Esophagus mucosa (tissue), 1 donor: ENCODE measurements at regions not wholly inside any gene's neighbourhood (a gene's known extent, or its start where the extent isn't known, plus 50 kb on each side); places are given as distances from the start of the nearest gene placed in this dataset.

Experiments
- ATAC-seq: fragments of 200-7000 bp; cut with Tn5 transposase; one replicate; pipeline ENCODE4 v1.9.1; 2020
- donor health status: DM: yes; HTN: yes; CAD: no.

DNA sequence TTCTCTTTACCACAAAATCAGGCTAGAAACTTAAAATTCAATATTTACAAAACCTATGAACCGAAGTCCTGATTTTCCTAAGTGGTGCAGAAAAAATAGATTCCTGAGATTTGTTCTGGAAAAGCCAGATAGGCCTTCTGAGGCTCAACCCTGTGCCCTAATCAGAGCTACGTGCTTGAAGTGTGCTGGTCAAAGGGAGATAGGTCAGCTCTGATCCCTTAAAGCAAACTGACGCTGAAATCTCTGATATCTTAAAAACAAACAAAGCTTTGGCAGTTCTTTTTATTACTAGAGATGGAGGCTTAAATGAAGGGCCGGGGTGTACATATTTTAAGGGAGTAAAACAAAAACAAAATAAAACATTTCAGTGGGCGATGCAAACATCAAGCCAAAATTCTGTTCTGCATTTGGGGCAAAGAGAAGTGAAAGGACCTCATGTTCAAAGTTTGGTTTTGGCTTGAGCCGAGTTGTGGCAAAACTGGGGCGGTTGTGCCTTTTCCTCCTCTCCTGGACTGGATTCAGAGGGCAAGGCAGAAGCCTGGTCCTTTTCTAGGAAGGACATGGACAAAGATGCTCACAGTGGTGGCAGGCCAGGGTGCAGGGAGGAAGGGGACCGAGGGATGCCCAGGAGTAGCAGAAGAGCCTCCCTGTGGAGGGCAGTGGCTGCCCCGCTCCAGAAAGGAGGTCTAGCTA, 295.0 kb downstream of the CDCA7 start:
- ATAC-seq = no peak

DNA sequence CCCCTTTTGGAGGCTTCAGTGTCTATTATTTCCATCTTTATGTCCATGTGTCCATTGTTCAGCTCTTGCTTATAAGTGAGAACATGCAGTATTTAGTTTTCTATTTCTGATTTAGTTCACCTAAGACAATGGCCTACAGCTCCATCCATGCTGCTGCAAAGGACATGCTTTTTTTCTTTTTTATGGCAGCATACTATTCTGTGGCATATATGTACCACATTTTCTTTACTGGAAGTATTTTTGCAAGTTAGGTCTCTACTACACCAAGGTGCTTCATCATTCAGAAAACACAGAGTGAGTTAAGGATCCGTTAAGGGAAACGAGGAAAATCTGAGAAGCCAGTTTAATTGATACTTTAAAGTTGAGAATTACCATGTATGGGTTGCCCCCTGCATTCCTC, 297.2 kb downstream of the CDCA7 start:
- no peak for ATAC-seq

DNA sequence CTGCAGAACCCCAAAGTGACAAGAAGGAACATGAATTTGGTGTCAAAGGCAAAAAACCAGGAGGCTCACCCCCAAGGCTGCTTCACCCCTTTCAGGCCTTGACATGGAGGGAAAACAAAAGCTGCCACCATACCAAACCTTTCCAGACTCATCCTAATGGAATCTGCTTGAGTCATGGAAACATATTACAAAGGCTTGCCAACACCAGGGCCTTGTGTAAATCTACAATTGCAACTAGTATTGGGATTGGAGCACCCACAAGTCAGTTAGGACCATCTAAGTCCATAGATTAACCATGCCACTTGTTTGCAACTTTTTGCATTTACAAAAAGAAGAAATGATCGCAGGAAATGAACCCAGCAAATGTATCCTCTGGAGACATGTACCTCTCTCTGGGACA, 297.6 kb downstream of the CDCA7 start:
- ATAC-seq = peak; percentile 80

DNA sequence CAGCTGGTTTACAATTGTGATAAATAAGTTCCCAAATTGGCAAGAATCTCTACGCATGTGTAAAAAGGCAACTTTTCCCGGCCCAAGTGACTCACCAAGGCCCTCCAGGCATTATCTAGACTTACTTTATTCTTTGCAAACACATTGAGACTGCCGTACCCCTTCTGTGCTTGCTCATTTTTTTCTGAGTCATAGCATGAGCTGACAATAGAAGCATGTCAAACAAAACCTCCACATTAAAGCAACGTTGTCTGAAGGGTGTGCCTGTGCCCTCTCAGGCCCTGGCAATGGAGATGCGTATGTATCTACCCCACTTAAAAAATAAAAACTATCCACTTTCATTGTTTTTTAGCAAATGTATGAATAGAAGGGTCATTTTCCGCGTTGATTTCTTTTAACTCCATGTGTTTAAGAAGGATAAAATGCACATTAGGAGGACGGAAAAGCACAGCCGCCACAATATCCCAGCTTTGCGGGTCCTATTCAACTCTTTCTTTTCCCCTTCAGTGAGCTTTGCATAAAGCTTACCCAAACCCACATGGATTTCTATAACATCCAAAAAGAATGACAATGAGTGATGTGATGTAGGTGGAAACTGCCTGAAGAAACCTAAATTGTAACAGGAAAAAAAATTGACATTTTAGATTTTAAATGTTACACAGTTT, 298.2 kb downstream of the CDCA7 start:
- peak; percentile 92 for ATAC-seq

DNA sequence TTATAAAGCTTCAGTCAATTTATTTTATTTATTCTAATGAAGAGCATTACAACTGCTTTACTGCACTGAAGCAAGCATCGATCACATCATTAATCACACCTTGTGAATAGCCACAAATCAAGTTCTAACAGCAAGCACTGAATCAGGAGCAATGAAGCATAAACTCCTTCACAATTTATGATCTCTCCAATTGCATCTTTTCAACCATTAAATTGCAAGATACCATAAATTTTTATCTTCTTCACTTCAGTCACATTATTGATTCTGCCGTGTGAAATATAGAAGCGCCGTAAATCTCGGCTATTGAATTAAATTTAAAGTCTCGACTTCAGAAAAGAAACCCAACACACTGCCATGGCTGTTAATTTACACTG, 298.7 kb downstream of the CDCA7 start:
- ATAC-seq = no peak

DNA sequence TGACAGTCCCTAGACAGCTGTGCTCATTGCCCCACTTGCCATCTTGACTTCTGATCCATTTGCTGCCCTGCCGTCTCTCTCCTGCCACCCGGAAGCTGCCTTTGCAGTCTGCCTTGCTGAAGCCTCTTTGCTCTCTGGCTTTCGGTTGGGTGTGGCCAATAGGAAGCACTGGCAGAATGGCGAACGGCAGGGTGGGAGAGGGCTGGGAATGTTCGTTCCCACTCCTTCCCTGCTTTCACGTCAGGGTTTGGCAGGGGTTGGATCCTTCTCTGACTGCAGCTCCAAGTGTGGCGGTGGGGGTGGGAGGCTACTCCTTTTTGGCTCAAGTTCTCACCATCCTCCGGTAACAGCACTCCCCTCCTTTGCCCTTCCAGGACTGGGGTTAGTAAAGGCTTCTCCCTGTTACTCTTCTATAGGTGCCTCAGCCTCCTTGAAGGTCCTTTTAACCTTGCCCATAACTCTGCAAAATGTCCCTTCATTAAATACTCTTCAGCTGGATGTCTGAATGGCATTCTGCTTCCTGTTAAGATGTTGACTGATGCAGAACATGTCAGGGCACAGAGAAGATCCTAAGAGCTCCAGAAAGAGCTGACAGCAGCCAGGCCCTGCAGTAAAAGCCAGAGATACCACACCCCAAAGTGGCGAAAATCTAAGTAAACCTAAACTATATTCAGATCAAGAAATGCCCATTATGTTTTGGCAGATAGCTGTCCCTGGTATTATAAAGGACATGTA, 299.7 kb downstream of the CDCA7 start:
- peak; percentile 50 for ATAC-seq

DNA sequence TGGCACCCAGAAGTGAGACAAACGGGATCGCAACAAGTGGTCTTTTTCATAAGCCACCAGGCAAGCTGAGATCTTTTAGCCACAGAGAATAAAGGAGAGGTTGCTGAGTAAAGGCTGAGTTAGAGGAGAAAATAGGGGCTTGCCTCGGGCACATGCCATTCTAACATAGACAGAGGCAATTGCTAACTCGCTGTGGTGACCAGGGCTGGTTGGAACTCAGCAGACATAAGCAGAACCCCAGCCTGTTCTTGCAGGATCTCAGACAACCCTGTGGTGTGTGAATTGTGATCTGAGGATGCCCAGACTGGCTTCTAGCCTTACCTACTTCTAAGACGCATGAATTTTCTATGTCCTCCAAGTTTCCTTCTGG, 300.2 kb downstream of the CDCA7 start:
- no peak for ATAC-seq

DNA sequence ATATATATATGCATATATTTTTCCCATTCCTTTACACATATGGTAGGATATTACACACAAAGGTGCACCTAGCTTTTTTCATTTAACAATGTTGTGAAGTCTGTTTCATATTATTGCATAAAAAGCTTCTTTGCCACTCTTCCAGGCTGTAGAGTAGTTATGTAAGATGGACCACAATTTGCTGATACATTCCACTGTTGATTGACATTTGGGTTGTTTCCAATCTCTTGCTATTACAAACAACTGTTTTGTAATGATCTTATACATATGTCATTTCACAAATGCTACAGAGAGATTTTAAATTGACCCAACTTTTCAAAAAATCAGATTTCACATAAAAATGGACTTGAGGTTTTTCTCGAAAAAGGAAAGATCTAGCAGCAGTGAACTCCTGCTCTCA, 301.4 kb downstream of the CDCA7 start:
- no peak for ATAC-seq

DNA sequence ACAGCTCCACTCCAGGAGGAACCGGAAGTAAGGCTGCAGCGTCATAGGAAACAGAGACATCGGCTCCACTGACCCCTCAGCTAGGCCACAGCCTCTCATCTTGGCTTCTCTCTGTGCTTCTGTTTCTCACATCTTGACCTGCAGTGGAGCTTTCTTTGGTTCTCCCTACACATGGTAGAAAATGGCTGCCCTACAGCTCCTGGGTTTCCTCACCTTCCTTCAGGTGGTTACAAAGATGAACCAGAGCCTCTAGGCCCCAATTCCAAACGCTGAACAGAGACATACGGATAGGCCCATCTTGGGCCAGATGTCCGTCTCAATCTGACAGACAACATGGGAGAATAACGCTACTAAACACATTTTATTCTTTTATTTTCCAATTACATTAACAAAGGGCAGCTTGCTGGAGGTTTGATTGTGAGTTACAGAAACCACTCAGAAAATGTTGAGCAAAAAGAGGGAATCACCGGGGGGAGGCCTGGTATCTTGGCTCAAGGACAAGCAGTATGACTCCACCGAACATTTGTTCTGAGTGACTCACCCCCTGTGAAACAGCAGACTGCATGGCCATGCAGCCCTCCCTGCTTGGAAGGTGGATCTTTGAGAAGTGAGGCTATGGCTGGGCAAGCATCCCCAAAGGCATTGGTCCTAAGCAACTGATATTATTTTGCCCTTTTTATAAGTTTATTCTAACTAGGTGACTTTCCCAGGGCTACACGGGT, 303.5 kb downstream of the CDCA7 start:
- ATAC-seq = peak; percentile 53

DNA sequence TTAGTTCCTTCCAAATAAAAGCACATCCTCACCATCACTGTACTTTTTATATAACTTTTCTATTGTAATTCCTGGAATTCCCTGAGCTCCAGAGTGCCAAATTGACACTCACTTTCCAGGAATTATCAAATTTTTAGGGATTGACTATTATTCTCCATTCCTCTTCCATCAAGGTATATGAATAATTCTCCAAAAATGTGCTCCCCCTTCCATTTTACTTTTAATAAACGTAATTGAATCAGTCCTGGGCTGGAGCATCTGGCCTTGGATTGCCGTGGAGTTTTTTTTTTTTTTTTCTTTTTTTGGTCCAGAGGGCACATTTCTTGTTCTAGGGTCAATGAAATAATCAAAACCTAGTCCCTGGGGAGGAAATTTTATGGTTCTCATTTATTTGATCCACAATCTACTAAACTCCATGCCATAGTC, 304.3 kb downstream of the CDCA7 start:
- no peak for ATAC-seq

DNA sequence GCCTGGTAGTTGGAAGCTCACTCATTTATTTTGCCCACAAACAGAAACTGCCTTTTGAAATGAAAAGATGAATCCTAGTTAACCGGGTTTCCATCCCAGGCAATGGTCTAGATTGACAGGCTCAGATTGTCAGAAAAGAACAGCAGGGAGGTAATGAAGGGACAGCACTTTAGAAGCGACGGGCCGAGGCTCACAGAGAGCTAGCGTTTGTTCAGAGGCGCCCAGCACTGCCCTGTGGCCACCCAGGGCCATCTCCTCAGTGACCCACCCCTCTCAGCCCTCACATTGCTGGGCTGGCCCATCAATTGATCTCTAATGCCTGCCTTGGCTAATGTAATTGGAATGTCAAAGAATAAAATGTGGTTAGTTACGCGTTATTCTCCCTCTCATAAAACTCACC, 304.8 kb downstream of the CDCA7 start:
- ATAC-seq = no peak

DNA sequence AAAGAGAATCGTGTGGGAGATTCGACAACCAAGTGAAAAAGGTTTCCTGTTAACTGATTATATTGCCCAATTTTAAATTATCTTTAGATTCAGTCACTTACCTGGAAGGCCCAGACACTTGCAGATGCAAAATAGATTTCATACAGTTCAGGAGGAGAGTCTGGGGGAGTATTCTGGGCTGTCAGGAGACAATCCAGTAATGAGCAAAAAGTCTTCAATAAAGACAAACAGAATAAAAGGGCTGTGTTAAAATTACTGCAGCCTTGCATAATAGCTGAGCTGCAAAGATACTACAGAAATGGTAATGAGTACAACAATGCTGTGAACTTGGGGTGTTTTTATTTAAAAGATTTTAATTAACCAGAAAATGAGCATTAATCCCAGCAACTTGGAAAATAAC, 303.6 kb downstream of the SP3 start:
- ATAC-seq = no peak

DNA sequence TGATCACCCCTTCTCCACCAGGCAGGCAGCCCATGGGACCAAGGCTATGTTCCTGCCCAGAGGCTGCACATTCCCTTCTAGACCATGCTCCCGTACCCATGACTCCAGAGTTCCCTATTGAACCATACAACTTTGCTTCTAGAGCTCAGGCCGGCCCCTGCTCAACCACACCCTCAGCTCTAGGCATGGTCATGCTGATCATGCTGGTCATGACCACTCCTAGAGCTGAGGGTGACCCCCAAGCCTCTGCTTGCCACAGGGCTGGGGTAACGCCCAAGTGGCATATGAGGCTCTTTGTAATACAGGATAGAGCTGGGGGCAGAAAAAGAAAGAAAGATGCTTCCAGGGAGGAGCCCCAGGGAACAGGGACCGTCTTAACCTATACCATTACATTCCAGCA, 301.8 kb downstream of the SP3 start:
- no peak for ATAC-seq

DNA sequence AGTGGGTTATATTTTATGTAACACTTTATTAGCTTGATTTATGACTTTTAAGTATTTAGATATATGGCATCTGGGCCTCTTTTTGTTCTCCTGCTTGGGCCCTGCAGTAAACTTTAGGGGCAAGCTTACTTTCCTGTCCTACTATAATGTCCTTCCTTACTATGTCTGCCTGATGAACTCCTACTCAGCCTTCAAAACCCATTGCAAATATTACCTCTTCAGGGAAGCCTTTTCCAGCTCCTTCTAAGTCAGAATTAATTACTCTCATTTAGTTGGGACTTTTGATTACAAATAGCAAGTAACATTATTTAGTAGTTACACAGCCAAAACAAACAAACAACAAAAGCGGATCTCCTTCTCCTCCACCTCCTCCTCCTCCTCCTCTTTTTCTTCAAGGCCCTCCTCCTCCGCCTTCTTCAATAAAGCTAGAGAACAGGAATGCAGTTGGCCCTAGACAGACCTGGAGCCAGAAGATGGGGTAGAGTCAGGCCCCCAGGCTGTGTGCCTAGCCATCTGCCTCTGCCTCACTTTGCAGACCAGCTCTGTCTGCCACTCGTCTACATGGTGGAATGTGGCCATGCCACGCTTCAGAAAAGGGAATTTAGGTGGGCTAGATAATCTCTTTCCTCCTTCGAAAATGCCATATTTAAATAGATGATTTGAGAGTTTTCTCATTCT, 301.2 kb downstream of the SP3 start:
- ATAC-seq = no peak

DNA sequence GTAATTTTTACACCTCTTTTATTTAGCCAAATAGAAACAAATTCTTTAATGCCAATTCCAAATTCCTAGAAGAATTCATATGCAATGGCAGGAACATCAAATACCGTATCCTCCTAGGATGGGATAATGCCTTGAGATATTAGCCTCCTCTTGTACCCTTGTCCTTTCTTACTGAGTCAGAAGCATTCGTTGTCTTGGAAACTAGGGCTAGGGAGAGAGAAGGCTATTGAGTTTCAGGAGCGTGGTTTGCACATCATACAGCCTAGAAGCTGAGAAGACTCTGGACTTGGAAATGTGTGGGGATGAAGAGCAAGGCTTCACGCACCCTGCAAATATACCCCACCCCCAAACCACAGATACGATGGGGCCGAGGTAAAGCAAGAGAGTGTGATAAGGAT, 300.7 kb downstream of the SP3 start:
- no peak for ATAC-seq

DNA sequence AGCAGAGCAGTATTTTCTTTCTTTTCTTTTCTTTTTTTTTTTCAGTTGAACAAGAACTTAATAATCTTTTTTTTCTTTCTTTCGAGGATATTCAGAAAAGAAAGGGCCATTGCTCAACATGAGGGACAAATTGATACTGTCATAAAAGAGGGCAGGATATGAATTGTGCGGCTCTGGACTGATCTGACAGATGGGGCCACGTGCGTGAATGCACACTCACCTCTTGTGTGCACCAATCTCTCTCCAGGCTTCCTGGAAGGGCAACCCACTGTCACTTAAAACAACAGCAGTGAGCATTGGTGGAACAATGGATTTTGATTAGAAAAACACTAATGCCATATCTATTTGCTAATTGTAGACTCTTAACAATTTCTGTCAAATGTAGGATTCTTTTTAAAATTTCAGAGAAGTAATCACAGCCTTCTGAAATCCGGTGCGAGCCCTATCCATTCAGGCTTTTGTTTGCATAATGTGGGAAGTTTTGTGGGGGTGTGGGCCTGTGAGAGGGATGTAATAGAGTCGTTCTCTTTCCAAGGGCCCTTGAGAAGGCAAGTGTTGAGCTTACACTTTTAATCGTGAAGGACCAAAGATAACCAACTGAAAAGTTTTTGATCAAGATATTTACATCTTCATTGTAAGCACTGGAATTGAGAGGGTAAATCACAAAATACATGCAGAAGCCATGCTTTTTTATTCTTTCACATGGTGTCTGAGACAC, 298.8 kb downstream of the SP3 start:
- no peak for ATAC-seq

DNA sequence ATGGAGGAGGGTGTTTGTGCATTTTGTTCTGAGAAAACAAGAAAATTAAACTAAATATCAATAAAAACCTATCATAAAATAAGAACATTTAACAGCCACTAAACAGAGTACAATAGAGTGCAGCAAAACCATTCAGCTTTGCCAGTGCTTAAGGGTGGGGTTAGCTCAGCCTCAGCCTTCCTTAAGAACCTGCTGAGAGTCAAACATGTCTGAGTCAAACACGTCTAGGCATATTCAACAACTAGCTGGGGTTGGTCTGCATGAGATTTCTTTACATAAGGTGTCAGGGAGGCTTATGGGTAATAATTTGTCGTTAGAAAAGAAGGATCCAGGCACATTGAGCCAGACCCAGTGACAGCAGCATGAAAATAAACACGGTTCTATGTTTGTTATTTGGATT, 298.2 kb downstream of the SP3 start:
- ATAC-seq = peak; percentile 94

DNA sequence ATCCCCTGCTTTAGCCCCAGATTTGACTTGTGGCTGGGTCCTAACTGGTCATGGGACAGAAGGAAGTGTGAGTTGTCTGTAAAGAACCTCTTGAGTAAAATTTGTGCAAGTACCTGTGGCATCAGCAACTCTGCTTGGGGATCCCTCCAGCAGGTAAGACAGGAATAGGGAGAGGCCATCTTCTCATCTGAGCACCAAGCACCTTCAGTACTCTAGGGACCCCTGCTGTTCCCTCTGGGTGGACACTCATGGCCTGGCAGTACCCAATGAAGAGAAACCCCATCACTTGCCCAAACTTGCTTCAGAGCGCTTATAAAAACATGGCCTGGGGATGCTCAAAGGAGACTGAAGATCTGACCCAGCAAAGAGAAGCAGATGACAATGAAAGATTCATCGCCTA, 297.8 kb downstream of the SP3 start:
- peak; percentile 62 for ATAC-seq

DNA sequence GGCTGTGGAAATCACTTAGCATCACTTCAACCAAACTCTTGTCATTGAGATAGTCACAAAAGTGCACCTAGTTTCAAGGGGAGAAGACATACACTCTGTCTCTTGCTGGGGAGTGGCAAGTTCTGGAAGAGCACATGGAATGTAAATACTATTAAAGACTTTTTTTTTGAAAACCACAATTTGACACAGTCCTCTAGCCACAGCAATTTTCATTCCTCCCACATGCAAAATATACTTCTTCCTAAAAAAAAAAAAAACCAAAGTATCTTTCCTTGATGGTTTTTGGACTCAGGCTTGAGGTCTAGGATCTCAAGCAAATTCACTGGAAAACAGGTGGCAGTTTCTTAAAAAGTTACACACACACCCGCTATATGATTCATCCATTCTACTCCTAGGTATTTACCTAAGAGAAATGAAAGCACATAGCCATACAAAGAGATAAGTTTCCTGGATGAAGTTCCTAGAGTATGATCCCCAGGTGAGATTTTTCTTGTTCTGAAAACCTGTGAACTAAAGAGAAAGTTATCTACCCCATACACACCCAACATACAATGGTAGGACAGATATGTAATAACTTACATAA, 295.8 kb downstream of the SP3 start:
- peak; percentile 53 for ATAC-seq

DNA sequence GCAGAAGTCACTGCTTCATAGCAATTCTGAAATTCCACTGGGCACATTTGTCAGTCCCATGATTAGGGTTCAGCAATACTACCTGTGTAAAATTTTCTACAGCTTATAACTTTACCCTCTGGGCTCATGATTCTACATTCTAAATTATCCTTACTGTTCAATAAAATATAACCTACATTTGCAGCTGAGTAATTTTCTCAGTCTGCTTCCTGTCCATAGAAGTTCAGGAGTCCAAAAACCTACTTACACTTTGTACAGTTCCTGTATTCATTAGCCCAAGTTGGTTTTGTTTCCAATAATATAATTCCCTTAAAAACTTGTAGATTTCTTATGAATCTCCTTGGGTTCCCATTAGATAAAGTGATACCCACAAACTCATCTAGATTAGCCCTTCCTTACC, 295.3 kb downstream of the SP3 start:
- no peak for ATAC-seq

DNA sequence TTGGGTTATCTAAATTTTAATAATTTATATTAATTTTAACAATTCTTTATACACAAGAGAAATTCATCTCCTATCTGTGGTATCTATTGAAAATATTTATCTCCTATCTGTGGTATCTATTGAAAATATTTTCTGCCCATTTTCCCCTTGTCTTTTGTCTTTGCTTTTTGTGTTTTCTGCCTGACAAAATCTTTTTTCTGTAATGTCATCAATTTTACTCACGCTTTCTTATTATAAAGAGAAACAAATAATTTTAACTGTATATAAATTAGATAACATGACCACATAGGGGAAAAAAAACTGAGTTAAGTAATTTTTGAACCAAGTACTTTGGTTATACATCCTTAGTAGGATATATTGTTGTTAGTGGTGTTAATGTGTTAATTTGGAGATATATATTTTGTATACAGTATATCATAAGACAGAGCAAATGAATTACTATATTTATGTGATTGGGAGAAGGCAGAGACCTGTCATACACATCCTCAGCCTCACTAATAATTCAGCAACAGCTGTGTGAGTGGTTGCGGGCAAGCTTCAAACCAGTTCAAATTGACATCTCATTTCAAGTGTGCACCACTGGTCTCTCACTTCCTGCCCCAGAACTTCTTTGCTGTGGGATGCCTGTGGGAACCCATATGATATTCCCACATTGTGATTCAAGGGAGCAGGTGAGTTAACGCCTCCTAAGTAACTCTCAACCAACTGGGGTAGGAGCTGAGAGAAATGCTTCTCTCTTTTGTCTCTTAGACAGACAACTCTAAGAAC, 292.4 kb downstream of the SP3 start:
- no peak for ATAC-seq
